ENCODE measurements at regions not wholly inside any gene's neighbourhood (a gene's known extent, or its start where the extent isn't known, plus 50 kb on each side); places are given as distances from the start of the nearest gene placed in this dataset.

DNA sequence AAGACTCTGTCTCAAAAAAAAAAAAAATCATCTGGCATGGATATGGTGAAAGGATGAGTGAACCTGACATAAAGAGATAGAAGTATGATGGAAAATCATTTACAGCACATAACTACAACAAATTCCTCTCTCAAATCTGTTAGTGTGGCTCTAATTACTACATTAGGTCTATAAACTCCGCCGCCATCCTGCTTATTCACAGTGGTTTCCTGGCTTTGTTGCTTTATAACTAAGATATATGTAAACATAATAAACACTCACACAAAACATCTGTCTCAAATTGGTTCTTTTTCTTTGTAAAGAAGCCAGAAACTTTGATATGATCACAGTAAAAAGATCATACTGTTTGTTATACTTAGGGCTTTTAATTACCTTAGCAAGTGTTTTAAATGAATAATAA is 412.6 kb upstream of the FAM98A start:
- TF ChIP-seq, protein P1, sequence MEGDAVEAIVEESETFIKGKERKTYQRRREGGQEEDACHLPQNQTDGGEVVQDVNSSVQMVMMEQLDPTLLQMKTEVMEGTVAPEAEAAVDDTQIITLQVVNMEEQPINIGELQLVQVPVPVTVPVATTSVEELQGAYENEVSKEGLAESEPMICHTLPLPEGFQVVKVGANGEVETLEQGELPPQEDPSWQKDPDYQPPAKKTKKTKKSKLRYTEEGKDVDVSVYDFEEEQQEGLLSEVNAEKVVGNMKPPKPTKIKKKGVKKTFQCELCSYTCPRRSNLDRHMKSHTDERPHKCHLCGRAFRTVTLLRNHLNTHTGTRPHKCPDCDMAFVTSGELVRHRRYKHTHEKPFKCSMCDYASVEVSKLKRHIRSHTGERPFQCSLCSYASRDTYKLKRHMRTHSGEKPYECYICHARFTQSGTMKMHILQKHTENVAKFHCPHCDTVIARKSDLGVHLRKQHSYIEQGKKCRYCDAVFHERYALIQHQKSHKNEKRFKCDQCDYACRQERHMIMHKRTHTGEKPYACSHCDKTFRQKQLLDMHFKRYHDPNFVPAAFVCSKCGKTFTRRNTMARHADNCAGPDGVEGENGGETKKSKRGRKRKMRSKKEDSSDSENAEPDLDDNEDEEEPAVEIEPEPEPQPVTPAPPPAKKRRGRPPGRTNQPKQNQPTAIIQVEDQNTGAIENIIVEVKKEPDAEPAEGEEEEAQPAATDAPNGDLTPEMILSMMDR (IDR thresholded peaks at IDR 0.05) = no peak
- TF ChIP-seq POLR2A (IDR thresholded peaks at IDR 0.05) (no peak), EP300 (IDR thresholded peaks at IDR 0.05) (no peak)

All from tibial nerve (tissue), 4 donors.